ENCODE measurements at regions not wholly inside any gene's neighbourhood (a gene's known extent, or its start where the extent isn't known, plus 50 kb on each side); places are given as distances from the start of the nearest gene placed in this dataset.

GRCh38 chrX:39890807-39891206 lies 207.0 kb downstream of the BCOR start:
- no peak for TF ChIP-seq CTCF (IDR thresholded peaks at IDR 0.05)
- TF ChIP-seq POLR2A (IDR thresholded peaks at IDR 0.05), result no peak
- TF ChIP-seq EP300 (IDR thresholded peaks at IDR 0.05), result no peak
